AG04449 (cell line): ENCODE measurements at regions not wholly inside any gene's neighbourhood (a gene's known extent, or its start where the extent isn't known, plus 50 kb on each side); places are given as distances from the start of the nearest gene placed in this dataset.

Experiments
- CTCF ChIA-PET: fragments of 350-600 bp; formaldehyde crosslinking; extraction: SDS; loops from one replicate; lab custom pipeline; 2021; ENCODE audit warnings: antibody characterized with exemption; lab: Yijun Ruan, JAX
- POLR2A ChIA-PET: fragments of 400-600, 350-600 bp; formaldehyde crosslinking; extraction: SDS; loops from one replicate; lab custom pipeline; 2020; ENCODE audit warnings: antibody characterized with exemption, inconsistent platforms; lab: Yijun Ruan, JAX
- DNase-seq: peaks from one replicate; pipeline ENCODE4 v3.0.0-alpha.2; 2010; ENCODE audit warnings: low read depth, low spot score
- H3K4me3 ChIP-seq: 2 replicates; pipeline ENCODE4 v1.5.1; 2011; ENCODE audit warnings: low read depth, mild to moderate bottlenecking, control low read depth, low read length
- TF ChIP-seq, protein P1 (sequence below): IDR thresholded peaks from one replicate; pipeline ENCODE4 v1.5.1; 2011; ENCODE audit warnings: mild to moderate bottlenecking, moderate library complexity, low read length, control low read depth, inconsistent platforms; ENCODE audit not compliant: insufficient read depth; ENCODE audit errors: missing control alignments

GRCh38 chr3:162295323-162295983, 798.8 kb downstream of the OTOL1 start:
- DNase-seq: peak; percentile 95
- ChIA-PET CTCF (interaction anchor here (1.2 to 1.8 kb wide), 2 partner anchors 9 to 505 kb away, joined by 3 to 4 read pairs; no protein-coding TSS in a partner anchor), POLR2A (interaction anchor here (0.5 to 0.9 kb wide), 2 partner anchors 70 to 197 kb away, joined by 3 read pairs; no protein-coding TSS in a partner anchor)
- TF ChIP-seq, protein P1, sequence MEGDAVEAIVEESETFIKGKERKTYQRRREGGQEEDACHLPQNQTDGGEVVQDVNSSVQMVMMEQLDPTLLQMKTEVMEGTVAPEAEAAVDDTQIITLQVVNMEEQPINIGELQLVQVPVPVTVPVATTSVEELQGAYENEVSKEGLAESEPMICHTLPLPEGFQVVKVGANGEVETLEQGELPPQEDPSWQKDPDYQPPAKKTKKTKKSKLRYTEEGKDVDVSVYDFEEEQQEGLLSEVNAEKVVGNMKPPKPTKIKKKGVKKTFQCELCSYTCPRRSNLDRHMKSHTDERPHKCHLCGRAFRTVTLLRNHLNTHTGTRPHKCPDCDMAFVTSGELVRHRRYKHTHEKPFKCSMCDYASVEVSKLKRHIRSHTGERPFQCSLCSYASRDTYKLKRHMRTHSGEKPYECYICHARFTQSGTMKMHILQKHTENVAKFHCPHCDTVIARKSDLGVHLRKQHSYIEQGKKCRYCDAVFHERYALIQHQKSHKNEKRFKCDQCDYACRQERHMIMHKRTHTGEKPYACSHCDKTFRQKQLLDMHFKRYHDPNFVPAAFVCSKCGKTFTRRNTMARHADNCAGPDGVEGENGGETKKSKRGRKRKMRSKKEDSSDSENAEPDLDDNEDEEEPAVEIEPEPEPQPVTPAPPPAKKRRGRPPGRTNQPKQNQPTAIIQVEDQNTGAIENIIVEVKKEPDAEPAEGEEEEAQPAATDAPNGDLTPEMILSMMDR: no peak
- H3K4me3 ChIP-seq: no peak overlapping the region

DNA sequence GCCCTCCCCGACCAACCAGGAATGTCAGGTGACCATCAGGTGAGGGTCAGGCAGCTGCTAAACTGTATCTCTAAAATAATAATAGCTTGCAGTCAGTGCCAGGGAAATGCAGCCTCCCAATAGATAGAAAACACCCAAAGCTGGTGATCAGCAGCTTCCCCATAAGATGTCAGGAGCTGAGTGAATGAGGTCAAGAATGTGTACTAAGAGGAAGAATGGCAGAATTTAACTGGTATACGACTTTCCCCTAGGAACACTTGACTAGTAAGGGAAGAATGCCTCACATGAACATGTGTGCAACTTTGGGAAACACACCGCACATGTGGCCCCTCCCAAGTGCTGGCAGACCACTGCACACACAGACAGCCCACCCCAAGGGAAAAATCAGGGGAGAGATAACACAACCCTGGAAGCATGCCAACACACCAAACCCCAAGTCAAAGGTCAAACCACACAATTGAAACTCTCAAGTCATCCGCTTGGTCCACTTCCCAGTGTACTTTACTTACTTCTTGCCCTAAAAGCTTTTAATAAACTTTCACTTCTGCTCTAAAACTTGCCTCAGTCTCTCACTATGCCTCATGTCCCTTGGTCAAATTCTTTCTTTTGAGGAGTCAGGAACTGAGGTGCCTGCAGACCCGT, 806.5 kb downstream of the OTOL1 start:
- CTCF ChIA-PET: no interaction called here
- POLR2A ChIA-PET: no interaction called here
- DNase-seq: no peak
- H3K4me3 ChIP-seq: no peak overlapping the region
- TF ChIP-seq, protein P1: no peak

DNA sequence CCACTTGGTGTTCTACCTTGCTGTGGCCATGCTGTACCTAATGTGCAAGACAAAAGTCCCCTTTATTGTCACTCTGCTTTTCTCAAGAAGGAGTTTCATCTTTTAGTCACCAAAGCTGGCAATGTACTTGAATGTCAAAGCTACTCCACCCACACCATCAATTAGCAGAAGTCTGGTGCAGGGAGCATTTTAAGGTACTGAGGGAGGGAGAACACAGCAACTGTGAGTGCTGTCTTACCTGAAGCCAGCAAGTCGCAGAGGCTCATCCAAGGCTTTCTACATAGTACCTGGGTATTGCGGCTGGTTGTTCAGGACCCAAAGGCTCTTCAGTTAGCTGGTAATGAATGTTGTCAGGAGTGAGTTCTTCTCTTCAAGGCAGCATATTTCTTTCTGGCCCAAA, 820.4 kb downstream of the OTOL1 start:
- POLR2A ChIA-PET: no interaction called here
- H3K4me3 ChIP-seq: no peak overlapping the region
- CTCF ChIA-PET: no interaction called here
- no peak for DNase-seq
- TF ChIP-seq, protein P1: no peak

DNA sequence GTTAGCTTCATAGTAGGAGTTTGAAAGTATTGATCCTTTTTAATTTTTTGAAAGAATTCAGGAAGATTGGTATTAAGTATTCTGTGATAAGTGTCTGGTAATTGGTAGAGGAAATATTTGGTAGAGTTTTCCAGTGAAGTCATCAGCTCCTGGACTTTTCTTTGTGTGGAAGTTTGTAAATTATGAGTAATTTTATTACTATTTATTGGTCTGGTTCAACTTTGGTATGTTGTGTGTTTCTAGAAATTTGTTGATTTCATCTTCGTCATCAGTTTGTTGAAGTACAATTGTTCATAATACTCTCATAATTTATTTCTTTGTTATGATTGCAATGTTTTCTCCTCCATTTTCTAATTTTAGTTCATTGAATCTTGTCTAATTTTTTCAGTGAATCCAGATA, 832.0 kb downstream of the OTOL1 start:
- no peak for DNase-seq
- TF ChIP-seq, protein P1: no peak
- H3K4me3 ChIP-seq: no peak overlapping the region
- ChIA-PET POLR2A (no interaction called here), CTCF (no interaction called here)

GRCh38 chr3:162329514-162329913, 832.9 kb downstream of the OTOL1 start:
- no peak overlapping the region for H3K4me3 ChIP-seq
- POLR2A ChIA-PET: no interaction called here
- TF ChIP-seq, protein P1: no peak
- CTCF ChIA-PET: no interaction called here
- no peak for DNase-seq

- TF ChIP-seq, protein P1: no peak
- CTCF ChIA-PET: no interaction called here
- POLR2A ChIA-PET: no interaction called here
- DNase-seq: no peak
- no peak overlapping the region for H3K4me3 ChIP-seq
Observed at GRCh38 chr3:162332344-162332743, 835.7 kb downstream of the OTOL1 start.
